ENCODE measurements at regions not wholly inside any gene's neighbourhood (a gene's known extent, or its start where the extent isn't known, plus 50 kb on each side); places are given as distances from the start of the nearest gene placed in this dataset.

DNA sequence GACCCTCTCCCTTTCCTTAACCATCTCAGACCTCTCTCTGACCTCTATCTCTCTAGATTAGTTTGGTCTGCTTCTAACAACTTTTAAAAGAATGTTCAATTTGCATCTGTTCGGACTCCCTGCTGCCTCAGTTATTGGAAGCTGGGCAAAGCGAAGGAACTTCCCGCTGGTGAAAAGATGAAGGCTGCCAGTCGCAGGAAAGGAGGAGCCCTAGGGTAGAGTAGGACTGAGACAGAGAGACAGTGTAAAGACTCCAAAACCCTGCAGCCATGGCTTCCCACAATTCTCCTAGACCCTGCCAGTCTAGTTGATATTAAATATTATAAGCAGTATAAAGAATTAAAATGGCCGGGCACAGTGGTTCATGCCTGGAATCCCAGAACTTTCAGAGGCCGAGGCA is 581.8 kb downstream of the EPM2A start:
- TF ChIP-seq CTCF (IDR thresholded peaks at IDR 0.05; ENCODE audit: low read depth, low read length, poor library complexity, severe bottlenecking) = no peak
- no peak for TF ChIP-seq EZH2phosphoT487 (IDR thresholded peaks at IDR 0.05; ENCODE audit: borderline replicate concordance, low read length)
